HL-60 (cell line): ENCODE measurements at regions not wholly inside any gene's neighbourhood (a gene's known extent, or its start where the extent isn't known, plus 50 kb on each side); places are given as distances from the start of the nearest gene placed in this dataset.

Source experiments
- POLR2AphosphoS5 ChIP-seq: IDR thresholded peaks from 2 replicates; pipeline ENCODE4 v1.6.1; 2012; ENCODE audit warnings: low read depth
- TF ChIP-seq, protein P1 (sequence below): IDR thresholded peaks from one replicate; pipeline ENCODE4 v1.5.1; 2011; ENCODE audit warnings: low read length, control low read depth, inconsistent platforms; ENCODE audit not compliant: insufficient read depth
- TF ChIP-seq, protein P2 (sequence below): IDR thresholded peaks from 2 replicates; pipeline ENCODE4 v1.6.1; 2012; ENCODE audit warnings: low read depth; ENCODE audit not compliant: insufficient replicate concordance

DNA sequence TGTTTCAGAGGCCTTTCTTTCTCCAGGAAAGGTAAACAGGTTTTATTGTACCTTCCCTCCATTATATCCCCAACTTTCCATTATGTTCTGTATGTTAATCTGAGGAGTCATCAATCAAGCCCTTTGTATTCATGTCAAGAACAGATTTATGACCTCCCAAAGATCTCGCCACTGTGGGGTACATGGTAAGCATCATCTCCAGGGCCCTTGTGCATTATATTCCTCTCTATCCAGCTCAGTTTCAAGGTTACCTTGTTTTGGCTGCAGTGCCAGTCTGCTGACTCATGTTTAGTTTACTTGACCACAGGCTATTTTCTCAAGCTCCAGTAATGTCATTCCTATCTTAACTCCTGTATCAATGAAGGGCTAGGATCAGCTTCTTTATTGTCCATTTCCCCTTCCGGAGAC is 125.1 kb upstream of the FRMPD4 start:
- TF ChIP-seq, protein P1, sequence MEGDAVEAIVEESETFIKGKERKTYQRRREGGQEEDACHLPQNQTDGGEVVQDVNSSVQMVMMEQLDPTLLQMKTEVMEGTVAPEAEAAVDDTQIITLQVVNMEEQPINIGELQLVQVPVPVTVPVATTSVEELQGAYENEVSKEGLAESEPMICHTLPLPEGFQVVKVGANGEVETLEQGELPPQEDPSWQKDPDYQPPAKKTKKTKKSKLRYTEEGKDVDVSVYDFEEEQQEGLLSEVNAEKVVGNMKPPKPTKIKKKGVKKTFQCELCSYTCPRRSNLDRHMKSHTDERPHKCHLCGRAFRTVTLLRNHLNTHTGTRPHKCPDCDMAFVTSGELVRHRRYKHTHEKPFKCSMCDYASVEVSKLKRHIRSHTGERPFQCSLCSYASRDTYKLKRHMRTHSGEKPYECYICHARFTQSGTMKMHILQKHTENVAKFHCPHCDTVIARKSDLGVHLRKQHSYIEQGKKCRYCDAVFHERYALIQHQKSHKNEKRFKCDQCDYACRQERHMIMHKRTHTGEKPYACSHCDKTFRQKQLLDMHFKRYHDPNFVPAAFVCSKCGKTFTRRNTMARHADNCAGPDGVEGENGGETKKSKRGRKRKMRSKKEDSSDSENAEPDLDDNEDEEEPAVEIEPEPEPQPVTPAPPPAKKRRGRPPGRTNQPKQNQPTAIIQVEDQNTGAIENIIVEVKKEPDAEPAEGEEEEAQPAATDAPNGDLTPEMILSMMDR = no peak
- TF ChIP-seq, protein P2, sequence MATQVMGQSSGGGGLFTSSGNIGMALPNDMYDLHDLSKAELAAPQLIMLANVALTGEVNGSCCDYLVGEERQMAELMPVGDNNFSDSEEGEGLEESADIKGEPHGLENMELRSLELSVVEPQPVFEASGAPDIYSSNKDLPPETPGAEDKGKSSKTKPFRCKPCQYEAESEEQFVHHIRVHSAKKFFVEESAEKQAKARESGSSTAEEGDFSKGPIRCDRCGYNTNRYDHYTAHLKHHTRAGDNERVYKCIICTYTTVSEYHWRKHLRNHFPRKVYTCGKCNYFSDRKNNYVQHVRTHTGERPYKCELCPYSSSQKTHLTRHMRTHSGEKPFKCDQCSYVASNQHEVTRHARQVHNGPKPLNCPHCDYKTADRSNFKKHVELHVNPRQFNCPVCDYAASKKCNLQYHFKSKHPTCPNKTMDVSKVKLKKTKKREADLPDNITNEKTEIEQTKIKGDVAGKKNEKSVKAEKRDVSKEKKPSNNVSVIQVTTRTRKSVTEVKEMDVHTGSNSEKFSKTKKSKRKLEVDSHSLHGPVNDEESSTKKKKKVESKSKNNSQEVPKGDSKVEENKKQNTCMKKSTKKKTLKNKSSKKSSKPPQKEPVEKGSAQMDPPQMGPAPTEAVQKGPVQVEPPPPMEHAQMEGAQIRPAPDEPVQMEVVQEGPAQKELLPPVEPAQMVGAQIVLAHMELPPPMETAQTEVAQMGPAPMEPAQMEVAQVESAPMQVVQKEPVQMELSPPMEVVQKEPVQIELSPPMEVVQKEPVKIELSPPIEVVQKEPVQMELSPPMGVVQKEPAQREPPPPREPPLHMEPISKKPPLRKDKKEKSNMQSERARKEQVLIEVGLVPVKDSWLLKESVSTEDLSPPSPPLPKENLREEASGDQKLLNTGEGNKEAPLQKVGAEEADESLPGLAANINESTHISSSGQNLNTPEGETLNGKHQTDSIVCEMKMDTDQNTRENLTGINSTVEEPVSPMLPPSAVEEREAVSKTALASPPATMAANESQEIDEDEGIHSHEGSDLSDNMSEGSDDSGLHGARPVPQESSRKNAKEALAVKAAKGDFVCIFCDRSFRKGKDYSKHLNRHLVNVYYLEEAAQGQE = no peak
- TF ChIP-seq POLR2AphosphoS5 = no peak
